ENCODE measurements at regions not wholly inside any gene's neighbourhood (a gene's known extent, or its start where the extent isn't known, plus 50 kb on each side); places are given as distances from the start of the nearest gene placed in this dataset.

DNA sequence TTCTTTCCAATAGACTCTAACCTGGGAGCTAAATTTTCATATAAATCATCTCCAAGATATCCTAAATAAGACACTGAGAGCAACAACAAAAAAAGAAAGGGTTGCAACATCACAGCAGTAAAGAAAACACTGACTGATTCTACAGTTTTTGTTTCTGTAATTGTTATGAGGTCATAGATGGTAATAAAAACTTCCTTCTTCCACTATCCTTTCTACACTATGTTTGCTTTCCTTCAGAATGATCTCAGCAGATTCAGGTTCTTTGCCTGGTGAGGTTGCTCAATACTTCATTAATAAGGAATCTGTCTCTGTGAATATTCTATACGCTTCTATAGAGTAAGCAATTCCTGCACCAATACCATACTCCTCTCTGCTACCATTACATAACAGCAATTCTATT lies 835.6 kb upstream of the GRAMD2B start:
- DNase-seq = no peak

DNA sequence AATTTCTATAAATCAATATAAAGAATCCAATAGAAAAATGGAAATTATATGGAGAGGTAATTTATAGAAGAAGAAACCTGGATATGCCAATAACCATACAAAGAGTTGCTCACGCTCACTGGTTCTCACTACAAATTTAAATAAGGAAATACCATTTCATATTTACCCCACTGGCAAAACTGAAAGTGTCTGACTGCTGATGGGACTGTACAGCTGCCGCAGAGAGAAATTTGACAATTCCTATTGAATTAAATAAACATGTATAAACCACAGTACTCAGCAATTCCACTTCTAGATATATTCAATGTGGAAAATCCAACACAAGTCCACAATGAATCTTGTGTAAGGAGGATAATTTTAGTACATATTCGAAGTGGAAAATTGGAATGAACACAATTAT lies 830.4 kb upstream of the GRAMD2B start:
- no peak for DNase-seq

DNA sequence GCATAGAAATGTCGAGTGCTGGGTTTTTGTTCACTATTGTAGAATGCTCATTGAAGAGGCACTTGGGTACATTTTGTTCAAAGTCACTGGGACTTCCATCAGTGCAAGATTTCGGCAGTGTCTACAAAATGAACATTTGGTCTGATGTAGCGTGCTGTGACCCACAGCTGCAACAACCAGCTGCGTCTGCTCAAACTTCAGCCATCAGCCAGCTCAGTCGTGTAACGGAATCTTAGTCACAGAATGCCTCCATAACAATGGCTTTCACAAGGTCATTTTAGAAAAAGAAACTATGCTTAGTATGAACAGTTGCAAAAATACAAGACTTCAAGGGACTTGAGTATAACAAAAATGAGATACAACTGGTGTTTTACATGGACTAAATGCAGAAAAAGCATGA lies 828.1 kb upstream of the GRAMD2B start:
- no peak for DNase-seq

DNA sequence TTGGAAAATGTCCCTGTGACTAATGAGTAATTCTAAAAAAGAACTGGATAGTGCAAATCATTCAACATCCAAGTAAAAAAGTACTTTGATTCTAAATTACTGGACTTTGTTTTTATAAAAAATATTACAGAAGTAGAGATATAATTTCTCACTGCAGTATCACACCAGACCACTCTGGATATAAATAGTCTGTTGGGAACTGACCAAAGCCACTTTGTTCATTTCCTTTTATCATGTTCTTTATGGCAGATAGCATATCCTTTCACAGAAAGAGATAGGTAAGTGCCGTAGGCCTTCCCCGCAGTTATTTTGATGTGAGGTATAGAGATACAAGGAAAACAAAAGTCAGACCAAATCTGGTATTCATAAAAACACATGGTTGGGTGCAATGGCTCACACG lies 827.4 kb upstream of the GRAMD2B start:
- no peak for DNase-seq

DNA sequence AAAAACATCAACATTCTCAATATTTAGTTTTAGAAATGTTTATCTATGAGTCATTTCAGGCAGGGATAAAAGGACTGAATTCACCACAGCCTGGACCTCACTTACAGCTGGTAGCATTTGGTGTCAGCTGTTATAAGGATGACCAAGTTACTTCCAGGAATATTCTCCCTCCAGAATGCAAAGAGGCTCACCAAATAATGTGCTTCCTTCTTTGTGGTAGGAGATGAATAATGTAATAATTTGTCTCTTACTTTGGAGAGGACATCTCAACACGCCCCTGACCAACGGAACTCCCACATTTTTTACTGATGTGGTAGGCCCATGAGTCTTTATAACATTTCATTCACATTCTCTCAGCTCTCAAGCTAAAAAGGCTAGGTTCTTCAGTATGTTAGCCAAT lies 825.9 kb upstream of the GRAMD2B start:
- DNase-seq = no peak

GRCh38 chr5:125600559-125600958 lies 822.6 kb upstream of the GRAMD2B start:
- DNase-seq = no peak

DNA sequence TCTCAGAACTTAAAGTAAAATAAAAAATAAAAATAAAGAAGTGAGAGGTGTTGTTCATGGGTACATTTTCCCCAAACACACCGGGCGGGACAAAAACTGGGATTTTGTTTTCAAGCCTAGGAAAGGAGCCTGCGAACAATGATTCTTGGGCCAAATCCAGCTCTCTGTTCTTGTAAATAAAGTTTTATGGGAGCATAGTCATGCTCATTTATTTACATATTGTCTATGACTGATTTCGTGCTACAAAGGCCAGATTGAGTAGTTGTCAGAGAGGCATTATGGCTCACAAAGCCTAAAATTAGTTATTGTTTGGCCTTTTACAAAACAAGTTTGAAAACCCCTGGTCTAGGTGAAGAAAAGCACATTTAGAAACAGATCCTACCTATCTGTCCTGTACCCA lies 821.0 kb upstream of the GRAMD2B start:
- no peak for DNase-seq

GRCh38 chr5:125603321-125603720 lies 819.9 kb upstream of the GRAMD2B start:
- no peak for DNase-seq

DNA sequence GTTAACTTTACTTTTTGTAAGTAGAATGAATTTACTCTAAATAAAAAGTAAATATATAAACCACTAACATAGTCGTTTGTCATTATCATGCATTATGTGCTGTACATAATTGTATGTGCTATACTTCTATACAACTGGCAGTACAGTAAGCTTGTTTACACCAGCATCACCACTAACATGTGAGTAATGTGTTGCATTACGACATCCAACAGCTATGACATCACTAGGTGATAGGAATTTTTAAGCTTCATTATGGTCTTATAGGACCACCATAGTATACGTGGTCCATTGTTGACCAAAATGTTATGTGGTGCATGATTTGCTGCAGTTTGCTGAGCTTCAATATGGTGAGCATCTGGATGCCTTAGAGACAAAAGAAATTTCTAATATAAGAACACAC lies 819.1 kb upstream of the GRAMD2B start:
- DNase-seq = no peak

- DNase-seq = no peak
These were observed 816.2 kb upstream of the GRAMD2B start for GRCh38 chr5:125607018-125607417.

- DNase-seq = no peak
These were observed 814.2 kb upstream of the GRAMD2B start for GRCh38 chr5:125609011-125609410.

DNA sequence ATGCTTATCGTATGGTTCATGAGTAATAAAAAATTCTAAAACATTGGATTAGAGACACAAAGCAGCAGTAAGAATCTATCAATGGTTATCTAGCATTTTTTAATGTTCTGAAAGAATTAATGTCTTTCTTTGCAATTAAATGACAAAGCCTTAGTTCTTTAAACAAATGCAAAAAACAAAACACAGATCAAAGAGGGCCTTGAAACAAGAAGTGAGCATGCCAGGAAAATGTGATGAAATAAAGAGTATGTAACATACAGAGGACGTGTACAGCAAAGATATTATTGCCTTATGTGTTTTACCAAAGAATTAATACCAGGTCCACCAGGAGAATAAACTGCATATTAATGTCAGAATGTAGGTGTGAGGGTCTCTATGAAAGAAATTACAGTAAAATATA lies 812.3 kb upstream of the GRAMD2B start:
- no peak for DNase-seq

DNA sequence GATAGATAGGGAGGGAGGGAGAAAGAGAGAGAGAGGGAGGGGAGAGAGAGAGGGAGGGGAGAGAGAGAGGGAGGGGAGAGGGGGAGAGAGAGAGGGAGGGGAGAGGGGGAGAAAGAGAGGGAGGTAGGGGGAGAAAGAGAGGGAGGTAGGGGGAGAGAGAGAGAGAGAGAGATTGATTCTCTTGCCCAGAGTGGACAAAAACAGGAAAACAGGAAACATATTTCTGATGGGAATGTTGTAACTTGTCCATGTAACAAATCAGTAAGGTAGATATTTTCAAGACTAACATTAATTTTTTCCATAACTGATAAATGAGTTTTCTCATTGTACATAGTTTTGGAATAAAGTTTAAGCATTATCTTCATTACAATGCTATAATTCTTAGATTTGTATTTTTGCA lies 811.7 kb upstream of the GRAMD2B start:
- no peak for DNase-seq

GRCh38 chr5:125612181-125612721 lies 811.0 kb upstream of the GRAMD2B start:
- peak; percentile 59 to 61 for DNase-seq

GRCh38 chr5:125612776-125613175 lies 810.4 kb upstream of the GRAMD2B start:
- DNase-seq = peak in 1 of 2 experiments; percentile 47

DNA sequence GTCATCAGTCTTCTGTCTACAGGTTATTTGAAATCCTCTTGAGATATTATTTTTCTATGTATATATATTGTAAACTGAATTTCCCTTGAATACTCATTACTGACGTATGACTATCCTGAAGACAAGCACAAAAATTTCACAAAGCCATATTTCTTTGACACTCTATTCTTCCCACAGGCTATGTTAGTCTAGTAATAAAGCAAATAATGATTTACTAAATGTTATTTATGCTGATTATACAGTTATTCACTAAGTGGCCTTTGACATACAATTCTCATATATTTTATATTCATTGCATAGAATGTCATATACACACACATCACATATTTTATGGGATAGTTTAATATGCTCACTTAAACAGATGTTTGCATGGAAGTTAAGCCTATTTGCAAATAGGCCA lies 793.0 kb upstream of the GRAMD2B start:
- DNase-seq = no peak

DNA sequence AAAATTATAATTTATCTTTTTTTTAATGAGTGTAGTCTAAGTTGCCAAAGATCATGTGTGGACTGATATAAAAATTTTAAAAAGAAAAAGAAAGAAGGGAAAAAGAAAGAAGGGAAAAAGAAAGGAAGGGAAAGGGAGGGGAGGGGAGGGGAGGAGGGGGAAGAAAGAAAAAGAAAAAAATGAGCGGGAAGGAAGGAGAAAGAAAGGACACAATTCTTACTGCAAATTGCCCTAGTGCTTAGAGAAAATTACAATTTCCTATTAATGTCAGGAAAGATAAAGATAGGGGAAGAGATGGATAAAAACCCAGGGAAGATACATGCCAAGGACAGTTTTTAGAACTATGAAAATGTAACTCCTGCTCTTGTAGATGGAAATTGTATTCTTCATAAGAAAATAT lies 789.7 kb upstream of the GRAMD2B start:
- DNase-seq = no peak

DNA sequence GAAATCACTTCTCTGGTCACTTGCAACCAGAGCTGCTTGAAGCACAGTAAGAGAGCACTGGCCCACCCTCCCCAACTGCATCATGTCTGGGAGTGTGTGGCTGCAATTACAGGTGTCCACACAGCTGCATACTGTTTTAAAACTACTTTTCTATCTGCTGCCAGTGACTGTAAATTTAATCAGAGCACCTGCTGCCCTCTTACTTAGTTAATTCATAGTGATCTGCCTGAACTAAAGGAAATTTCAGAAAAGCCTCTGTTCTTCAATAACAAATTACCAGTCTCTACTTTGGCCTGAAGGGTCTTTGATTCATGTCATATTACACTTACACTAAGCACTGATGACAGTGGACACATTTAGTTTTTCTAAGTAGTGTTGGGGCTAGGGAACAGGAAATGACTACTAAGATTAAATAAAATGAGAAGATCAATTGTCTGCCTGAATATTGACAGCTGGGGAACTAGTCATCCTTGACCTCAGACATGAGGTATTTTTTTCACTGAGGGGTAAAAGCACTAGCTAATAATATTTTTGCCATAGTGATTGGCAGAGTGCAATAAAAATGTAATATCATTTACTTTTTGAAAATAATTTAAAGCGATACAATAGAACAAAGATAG lies 788.9 kb upstream of the GRAMD2B start:
- DNase-seq = no peak

- no peak for DNase-seq
These were observed 783.4 kb upstream of the GRAMD2B start for GRCh38 chr5:125639858-125640257.

DNA sequence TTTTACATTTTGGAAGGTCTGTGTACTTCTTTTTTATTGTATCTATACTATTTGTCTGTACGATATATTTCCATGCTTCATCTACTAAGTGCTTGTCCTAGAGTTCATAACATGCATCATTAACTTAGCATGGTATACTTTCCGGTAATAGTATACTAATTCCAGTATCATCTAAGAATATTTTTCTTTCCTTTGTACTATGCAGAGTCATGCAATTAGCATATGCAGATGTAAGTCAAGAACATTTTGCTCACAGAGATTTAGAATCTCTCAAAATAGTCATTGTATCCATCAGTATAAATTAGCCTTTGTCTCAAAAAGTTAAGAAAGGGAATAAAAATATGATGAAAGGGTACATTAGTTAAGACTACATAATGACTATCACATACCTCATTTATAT lies 770.4 kb upstream of the GRAMD2B start:
- DNase-seq = no peak

DNA sequence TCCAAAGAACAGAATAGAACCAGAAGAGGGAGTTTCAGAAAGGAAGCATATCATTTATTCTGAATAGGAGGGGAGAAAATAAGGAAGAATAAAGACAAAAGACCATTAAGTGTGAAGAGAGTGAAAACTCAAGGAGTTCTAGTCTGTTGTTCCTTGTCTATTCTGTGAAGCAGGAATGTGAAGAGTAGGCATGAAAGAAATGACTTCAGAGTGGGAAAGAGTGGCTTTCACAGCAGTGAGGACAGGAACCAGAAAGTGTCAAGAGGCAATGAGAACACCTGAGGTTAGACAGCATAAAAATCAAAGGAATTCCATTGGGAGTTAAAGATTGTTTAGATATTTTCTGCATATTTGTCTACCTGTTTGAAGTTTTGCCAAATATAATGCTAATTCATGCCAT lies 768.8 kb upstream of the GRAMD2B start:
- no peak for DNase-seq

DNA sequence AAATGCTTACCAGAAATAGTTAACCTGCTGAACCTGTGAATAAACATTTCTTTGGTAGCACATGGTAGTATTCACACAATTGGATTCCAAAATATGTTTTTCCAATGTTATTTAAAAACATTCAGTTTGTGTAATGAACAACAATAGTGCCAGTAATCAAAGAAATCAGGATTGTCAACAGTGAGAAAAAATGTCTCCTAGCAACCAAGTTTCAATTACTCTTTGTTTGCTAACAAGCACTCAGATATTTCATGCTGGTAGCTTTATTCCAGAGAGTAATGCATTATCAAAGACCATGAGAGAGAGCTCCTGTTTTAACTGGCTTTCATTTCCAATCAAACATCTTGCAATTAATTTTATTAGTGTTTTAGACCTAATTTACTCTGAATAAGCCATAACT lies 768.1 kb upstream of the GRAMD2B start:
- DNase-seq = no peak

DNA sequence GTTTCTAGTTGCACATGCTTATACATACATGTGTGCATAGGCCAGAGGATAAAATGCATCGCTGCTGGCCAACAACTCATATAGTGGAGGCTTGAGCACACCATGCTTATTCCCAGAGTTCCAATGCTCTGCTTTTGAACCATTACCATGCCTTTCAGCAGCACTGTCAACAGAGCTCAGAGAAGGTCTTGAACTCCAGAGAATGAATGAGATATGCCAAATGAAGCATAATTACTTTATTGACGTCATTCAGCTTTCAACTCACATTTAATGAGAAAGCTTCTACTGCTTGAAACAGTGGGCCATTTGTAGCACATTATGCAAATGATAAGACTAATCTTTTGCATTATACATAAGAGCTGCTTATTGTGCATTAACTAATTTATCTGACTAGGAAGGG lies 765.3 kb upstream of the GRAMD2B start:
- DNase-seq = no peak

GRCh38 chr5:125659316-125660023 lies 763.7 kb upstream of the GRAMD2B start:
- no peak for DNase-seq

Data from NCI-H187 (cell line).